A673 (cell line): ENCODE measurements at regions not wholly inside any gene's neighbourhood (a gene's known extent, or its start where the extent isn't known, plus 50 kb on each side); places are given as distances from the start of the nearest gene placed in this dataset.

Experiments
- CTCF ChIP-seq: fragments of 300-800, 200-600 bp; sonication (generic); conservative IDR thresholded peaks from 2 replicates; pipeline ENCODE4 v1.5.1; 2017; ENCODE audit warnings: low read depth, mild to moderate bottlenecking, antibody characterized with exemption, low read length, moderate library complexity, mixed read lengths
- EZH2 ChIP-seq: fragments of 200-600 bp; sonication (generic); IDR thresholded peaks from 2 replicates; pipeline ENCODE4 v1.6.1; 2017; ENCODE audit warnings: borderline replicate concordance, low read depth, mild to moderate bottlenecking, mixed read lengths, antibody characterized with exemption, low read length; ENCODE audit not compliant: poor library complexity, severe bottlenecking

DNA sequence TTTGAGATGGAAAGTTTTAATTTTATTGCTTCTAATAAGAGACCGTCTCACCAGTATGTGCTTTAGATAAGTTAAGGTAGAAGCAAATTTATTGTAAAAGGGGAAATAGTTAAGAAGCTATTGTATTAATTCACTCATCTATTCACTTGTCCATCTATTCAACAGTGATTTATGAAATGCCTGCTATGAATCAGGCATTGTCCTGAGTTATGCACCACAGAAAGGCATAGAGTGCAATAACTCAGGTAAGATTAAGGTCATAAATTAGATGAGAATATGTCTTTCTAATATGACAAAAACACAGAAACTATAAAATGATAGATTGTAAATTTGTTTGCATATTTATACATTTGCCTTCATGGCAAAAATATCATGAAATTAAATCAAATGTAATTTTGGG is 379.3 kb upstream of the PCDH15 start:
- TF ChIP-seq CTCF, result no peak
- no peak for TF ChIP-seq EZH2
